Daoy (cell line): ENCODE measurements at regions not wholly inside any gene's neighbourhood (a gene's known extent, or its start where the extent isn't known, plus 50 kb on each side); places are given as distances from the start of the nearest gene placed in this dataset.

Experiments used
- DNase-seq: peaks from one replicate; pipeline ENCODE4 v3.0.0-alpha.2; 2015; ENCODE audit warnings: low read depth

- no peak for DNase-seq
Observed at GRCh38 chr11:90856790-90857189, 633.9 kb upstream of the CHORDC1 start.

- no peak for DNase-seq
Observed at GRCh38 chr11:90855531-90855930, 632.7 kb upstream of the CHORDC1 start.

GRCh38 chr11:90851196-90851595, 628.3 kb upstream of the CHORDC1 start:
- no peak for DNase-seq

- no peak for DNase-seq
Observed at GRCh38 chr11:90849312-90849711, 626.5 kb upstream of the CHORDC1 start.

GRCh38 chr11:90847268-90847886, 624.5 kb upstream of the CHORDC1 start:
- DNase-seq = no peak

- DNase-seq = no peak
Observed at GRCh38 chr11:90846628-90847027, 623.8 kb upstream of the CHORDC1 start.

- DNase-seq = no peak
Observed at GRCh38 chr11:90845799-90846198, 623.0 kb upstream of the CHORDC1 start.

GRCh38 chr11:90845126-90845525, 622.3 kb upstream of the CHORDC1 start:
- no peak for DNase-seq

GRCh38 chr11:90844041-90844440, 621.2 kb upstream of the CHORDC1 start:
- no peak for DNase-seq

- no peak for DNase-seq
Observed at GRCh38 chr11:90842681-90843080, 619.8 kb upstream of the CHORDC1 start.

GRCh38 chr11:90840071-90840470, 617.2 kb upstream of the CHORDC1 start:
- no peak for DNase-seq

- DNase-seq = no peak
Observed at GRCh38 chr11:90836031-90836430, 613.2 kb upstream of the CHORDC1 start.

- DNase-seq = no peak
Observed at GRCh38 chr11:90823446-90823845, 600.6 kb upstream of the CHORDC1 start.

- DNase-seq = no peak
Observed at GRCh38 chr11:90822996-90823395, 600.1 kb upstream of the CHORDC1 start.

GRCh38 chr11:90818196-90818745, 595.4 kb upstream of the CHORDC1 start:
- DNase-seq = no peak

GRCh38 chr11:90809581-90809980, 586.7 kb upstream of the CHORDC1 start:
- DNase-seq = no peak

- DNase-seq = no peak
Observed at GRCh38 chr11:90805172-90805571, 582.3 kb upstream of the CHORDC1 start.

GRCh38 chr11:90803831-90804230, 581.0 kb upstream of the CHORDC1 start:
- DNase-seq = no peak

GRCh38 chr11:90803366-90803765, 580.5 kb upstream of the CHORDC1 start:
- DNase-seq = no peak

- DNase-seq = no peak
Observed at GRCh38 chr11:90798769-90799168, 575.9 kb upstream of the CHORDC1 start.

GRCh38 chr11:90795746-90796145, 572.9 kb upstream of the CHORDC1 start:
- DNase-seq = no peak

GRCh38 chr11:90788961-90789360, 566.1 kb upstream of the CHORDC1 start:
- no peak for DNase-seq

- no peak for DNase-seq
Observed at GRCh38 chr11:90784241-90784814, 561.5 kb upstream of the CHORDC1 start.

- no peak for DNase-seq
Observed at GRCh38 chr11:90783111-90783510, 560.3 kb upstream of the CHORDC1 start.
